Tibial nerve (tissue), 4 donors: ENCODE measurements at regions not wholly inside any gene's neighbourhood (a gene's known extent, or its start where the extent isn't known, plus 50 kb on each side); places are given as distances from the start of the nearest gene placed in this dataset.

Experiments
- EP300 ChIP-seq, 2 donors: sonication (generic); formaldehyde crosslinking; IDR thresholded peaks; one replicate each; pipeline ENCODE4 v1.6.1; 2017; ENCODE audit warnings: antibody characterized with exemption in 2 of 2, mild to moderate bottlenecking in 1 of 2
- TF ChIP-seq, protein P1 (sequence below), 5 experiments: fragments of 200-600 bp in 3 of 5; fragments of 450-650 bp in 2 of 5; sonication (generic) in 3 of 5; IDR thresholded peaks; one replicate each; pipeline ENCODE4 v1.5.1; 2016 to 2019; ENCODE audit warnings: antibody characterized with exemption in 5 of 5, mild to moderate bottlenecking in 3 of 5, moderate library complexity in 2 of 5

DNA sequence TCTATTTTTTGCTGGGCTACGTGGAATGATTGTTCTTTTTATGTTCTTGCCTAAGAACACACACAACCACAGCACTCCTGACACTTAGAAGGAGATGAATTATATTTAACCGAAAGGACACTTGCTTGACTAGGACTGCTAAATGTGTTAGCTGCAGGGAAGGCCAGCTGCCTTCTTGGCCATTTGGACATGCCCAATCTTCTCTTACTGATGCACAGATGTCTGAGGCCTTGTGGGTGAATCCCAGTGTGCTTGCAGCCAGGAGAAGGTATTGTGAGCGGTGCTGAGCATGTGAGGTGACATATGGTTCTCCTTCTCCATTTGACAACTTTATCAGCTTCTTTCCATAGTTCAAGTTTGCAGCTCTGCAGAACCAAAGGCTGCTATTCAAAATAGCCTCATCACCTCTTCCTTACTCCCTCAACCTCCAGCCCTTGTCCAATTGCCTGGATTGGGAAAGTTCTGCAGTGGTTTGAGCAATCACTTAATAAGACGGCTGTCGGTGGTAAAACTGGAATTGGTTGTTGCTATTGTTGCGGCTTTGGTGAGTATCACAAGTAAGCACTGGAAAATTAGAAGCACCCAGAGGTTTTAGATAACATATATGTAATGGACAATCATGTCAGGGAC, 1113.3 kb downstream of the TSN start:
- TF ChIP-seq, protein P1, sequence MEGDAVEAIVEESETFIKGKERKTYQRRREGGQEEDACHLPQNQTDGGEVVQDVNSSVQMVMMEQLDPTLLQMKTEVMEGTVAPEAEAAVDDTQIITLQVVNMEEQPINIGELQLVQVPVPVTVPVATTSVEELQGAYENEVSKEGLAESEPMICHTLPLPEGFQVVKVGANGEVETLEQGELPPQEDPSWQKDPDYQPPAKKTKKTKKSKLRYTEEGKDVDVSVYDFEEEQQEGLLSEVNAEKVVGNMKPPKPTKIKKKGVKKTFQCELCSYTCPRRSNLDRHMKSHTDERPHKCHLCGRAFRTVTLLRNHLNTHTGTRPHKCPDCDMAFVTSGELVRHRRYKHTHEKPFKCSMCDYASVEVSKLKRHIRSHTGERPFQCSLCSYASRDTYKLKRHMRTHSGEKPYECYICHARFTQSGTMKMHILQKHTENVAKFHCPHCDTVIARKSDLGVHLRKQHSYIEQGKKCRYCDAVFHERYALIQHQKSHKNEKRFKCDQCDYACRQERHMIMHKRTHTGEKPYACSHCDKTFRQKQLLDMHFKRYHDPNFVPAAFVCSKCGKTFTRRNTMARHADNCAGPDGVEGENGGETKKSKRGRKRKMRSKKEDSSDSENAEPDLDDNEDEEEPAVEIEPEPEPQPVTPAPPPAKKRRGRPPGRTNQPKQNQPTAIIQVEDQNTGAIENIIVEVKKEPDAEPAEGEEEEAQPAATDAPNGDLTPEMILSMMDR (IDR thresholded peaks at IDR 0.05) = no peak
- no peak for TF ChIP-seq EP300 (IDR thresholded peaks at IDR 0.05)
